ENCODE measurements at regions not wholly inside any gene's neighbourhood (a gene's known extent, or its start where the extent isn't known, plus 50 kb on each side); places are given as distances from the start of the nearest gene placed in this dataset.
"Not testable (repeated sequence)": the region's sequence is repeated elsewhere in the genome, so short reads cannot be mapped to it uniquely, and the experiment has no call there.

DNA sequence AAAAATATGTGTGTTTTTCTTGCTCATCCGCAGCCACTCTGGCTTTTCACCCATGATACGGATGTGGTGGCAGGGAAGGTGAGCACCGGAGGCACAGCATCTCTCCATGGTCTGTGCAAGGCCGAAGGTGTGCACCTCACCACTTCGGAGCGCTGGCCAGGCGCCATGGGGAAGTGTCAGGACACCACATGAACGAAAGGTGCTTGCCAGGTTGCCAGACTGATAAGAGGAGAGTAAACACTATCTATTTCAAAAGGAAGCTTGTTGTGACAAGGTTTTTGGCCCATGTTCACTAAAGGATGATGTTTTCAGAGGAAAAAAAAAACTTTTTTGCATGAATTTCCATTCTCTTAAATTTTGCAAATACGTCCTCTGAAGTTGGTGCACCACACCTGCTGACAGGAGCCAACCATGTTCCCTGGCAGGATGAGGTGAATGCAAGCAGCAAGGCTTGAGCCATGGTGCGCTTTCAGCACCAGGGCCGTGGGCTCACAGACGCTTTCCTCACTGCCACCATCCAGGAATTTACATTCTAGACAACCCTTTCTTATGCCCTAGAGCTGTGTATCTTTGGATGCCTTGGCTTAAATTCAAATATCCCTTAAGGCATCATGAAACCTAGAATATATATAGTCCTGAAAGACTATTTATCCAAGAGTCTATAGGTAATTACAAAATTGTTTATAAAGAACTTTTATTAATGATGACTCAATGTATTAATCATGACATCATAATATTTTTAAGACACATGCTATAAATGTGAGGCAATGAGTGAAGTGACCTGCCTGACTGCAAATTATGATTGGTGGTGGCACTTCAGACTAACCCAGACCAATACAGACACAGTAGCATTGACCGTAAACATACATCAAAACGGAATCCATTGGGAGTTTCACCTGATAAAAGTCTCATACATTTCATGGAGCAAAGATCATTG, 234.5 kb downstream of the TFAP2A start:
- no peak for DNase-seq (ENCODE audit: low read depth, low spot score)

DNA sequence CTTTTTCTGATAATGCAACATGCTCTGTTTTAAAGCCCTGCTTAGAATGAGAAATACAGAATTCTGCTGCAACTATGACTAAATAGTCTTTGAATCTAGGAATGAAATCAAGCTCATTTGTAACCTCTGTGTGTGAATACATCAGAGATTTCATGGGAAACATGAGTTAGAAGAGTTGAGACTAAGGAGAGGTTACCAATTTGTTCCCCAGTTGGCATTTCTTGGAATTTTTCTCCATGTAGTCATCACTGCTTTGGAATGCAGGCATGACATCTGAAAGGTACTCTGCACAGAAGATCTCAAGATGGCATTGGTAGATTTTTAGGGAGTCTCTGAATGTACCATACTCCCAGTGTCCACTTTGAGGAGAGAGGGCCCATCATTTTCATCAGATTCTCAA, 237.2 kb downstream of the TFAP2A start:
- no peak for DNase-seq (ENCODE audit: low read depth, low spot score)

DNA sequence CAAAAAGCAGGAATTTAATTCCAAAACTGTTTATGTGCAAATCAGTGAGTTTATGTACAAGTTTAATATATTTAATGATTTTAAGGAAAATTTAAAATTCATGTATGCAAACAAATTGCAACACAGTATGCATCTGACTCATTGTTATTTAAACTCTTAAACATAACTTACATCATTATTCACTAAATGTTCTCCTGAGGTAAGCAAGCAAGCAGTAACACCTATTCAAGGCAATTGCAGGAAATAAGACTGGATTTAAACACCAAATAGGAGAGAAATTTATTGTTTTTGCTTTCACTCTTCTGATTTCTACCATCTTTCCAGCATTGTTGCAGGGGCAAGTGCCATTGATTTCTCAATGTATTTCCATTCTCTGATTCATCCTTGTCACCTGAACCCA, 239.5 kb downstream of the TFAP2A start:
- no peak for DNase-seq (ENCODE audit: low read depth, low spot score)

DNA sequence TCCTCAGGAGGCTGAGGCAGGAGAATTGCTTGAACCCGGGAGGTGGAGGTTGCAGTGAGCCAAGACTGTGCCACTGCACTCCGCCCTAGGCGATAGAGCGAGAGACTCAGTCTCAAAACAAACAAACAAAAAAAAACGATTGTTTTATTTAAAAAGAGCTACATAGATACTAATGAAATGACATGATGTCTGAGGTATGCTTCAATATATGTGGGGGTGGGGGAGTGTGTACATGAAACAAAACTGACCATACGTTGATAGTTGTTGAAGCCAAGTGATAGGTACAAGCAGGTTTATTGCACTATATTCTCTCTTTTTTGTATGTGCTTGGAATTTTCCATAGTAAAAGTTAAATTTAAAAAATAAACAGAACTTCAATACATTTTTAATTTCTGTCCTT, 240.1 kb downstream of the TFAP2A start:
- no peak for DNase-seq (ENCODE audit: low read depth, low spot score)

DNA sequence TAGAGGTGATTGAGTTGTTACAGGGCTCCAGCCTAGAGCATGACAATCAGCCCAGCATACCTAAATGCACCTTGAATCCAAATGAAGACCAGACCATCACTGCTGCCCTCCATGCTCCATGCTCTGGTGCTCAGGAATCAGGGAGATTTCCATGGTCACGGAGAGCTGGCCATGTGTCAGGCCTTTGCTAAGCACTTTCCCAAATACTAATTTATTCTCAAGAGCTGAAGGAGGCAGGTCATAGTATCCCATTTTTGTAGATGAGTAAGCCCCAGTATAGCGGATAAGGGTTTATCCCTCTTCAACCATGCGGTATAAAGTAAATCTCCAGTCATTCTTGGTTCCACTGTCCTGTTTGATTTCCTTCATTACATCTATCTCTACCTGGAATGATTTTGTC, 240.8 kb downstream of the TFAP2A start:
- no peak for DNase-seq (ENCODE audit: low read depth, low spot score)

DNA sequence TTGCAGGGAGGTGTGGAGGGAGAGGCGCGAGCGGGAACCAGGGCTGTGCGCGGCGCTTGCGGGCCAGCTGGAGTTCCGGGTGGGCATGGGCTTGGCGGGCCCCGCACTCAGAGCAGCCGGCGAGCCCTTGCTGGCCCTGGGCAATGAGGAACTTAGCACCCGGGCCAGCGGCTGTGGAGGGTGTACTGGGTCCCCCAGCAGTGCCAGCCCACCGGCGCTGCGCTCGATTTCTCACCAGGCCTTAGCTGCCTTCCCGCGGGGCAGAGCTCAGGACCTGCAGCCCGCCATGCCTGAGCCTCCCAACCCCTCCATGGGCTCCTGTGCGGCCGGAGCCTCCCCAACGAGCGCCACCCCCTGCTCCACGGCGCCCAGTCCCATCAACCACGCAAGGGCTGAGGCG, 243.2 kb downstream of the TFAP2A start:
- not testable (repeated sequence) for DNase-seq (ENCODE audit: low read depth, low spot score)

DNA sequence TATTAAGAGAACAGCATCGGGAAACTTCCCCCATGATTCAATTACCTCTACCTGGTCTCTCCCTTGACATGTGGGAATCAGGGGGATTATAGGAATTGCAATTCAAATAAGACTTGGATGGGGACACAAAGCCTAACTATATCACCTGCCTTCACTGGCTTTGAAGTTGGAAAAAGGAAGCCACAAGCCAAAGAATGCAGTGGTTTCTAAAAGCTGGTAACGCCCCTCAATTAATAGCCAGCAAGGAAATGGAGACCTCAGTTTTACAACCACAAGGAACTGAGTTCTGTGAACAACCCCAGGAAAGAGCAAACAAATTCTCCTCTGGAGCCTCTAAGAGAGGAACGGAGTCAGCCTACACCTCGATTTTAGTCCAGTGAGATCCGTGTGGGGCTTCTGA, 244.1 kb downstream of the TFAP2A start:
- DNase-seq (ENCODE audit: low read depth, low spot score): no peak

DNA sequence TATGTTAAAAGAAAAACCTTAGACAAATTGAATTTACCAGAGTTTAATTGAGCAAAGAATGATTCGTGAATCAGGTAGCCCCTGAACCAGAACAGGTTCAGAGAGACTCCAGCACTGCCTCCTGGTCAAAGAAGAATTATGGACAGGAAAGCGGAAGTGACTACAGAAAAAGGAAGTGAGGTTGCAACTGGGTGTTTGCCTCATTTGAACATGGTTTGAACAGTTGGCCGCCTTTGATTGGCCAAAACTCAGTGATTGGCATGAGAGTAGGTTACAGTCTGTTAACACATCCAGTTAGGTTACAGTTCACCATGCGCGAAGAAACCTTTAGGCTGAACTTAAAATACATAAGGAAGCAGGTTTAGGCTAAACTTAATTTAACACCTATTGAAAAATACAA, 248.8 kb downstream of the TFAP2A start:
- DNase-seq (ENCODE audit: low read depth, low spot score): no peak

DNA sequence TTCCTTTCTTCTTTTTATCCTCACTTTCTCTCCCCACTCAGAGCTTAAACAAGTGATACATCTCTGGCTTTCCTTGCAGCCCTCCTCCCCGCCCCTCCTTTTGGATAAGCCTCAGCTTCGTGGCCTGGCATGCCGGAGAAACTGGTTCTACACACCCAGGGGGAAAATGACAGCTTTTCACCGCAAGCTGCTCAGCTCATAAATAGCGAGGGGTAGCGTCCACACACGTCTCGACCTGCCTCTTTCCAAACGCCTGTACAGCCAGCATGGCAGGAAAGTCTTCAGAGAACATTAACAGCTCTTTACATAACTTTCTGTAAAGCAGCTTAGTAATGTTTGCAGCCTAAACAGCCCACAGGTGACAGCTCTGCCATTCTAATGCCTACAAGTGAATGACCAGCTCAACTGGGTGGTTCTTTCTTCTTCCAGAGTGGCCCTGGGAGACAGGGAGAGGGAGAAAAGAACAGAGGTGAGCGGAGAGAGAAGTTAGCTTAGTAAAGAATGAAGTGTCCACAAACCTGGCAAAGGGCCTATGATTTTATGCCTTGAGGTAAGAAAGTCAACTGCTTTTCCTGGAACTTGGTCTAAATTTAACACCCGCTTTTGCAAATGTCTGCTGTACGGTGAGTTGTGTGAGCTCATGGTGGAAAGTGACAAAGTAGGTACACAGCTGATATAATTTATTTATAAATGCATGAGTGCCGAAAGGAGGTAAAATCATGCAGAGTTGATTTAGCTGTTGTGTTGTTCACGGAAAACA, 251.5 kb downstream of the TFAP2A start:
- DNase-seq (ENCODE audit: low read depth, low spot score): no peak

DNA sequence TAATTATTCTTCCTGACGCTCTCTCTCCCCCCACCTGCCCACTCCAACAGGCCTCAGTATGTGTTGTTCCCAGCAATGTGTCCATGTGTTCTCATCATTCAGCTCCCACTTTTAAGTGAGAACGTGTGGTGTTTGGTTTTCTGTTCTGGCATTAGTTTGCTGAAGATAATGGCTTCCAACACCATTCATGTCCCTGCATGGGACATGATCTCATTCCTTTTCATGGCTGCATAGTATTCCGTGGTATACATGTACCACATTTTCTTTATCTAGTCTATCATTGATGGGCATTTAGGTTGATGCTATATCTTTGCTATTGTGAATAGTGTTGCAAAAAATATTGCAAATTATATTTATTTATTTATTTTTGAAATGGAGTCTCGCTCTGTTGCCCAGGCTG, 258.0 kb downstream of the TFAP2A start:
- no peak for DNase-seq (ENCODE audit: low read depth, low spot score)

DNA sequence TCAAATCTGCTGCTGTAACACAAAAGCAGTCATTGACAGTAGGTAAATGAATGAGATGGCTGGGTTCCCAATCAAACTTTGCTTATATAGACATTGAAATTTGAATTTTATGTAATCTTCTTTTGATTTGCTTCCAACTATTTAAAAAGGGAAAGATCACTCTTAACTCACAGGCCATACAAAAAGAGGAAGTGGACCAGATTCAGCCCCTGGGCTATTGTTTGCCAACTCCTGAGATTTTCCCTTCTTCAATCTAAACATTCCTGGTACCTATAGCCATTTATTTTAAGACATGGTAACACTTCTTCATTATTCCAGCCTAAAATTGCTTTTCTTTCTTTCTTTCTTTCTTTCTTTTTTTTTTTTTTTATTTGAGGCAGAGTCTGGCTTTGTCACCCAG, 260.6 kb downstream of the TFAP2A start:
- DNase-seq (ENCODE audit: low read depth, low spot score): no peak

DNA sequence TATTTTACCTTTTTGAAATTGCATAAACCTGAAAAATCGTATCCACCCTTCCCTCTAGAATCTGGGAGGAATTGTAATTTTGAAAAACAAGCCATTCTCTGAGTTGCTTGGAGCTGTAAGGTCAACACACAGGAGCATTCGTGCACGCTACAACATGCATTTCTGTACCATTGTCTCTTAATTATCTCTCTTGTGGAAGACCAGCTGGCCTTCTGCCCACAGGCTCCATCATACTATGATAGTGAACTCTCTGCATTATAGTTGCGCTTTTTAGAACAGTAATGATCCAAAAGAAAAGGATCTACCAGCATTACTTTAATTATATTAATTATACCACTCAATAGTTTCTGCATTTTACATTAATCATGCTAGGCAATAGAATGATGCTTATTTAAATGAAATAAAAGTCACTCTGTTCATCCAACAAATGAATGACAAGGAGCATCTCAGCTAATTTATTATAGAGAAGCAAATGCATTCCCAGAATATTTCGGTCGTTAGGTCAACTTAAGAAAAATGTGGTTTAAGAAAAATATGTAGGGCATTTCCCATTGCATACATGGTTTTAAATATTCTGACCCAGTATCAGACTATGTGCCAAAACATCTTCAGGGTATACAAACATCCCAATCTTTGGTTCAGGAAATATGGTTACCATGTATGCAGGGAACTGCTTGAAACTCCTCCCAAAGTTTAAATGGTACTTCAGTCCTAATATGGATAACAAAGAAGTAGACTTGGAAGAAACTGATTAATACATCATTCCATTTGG, 263.5 kb downstream of the TFAP2A start:
- no peak for DNase-seq (ENCODE audit: low read depth, low spot score)

DNA sequence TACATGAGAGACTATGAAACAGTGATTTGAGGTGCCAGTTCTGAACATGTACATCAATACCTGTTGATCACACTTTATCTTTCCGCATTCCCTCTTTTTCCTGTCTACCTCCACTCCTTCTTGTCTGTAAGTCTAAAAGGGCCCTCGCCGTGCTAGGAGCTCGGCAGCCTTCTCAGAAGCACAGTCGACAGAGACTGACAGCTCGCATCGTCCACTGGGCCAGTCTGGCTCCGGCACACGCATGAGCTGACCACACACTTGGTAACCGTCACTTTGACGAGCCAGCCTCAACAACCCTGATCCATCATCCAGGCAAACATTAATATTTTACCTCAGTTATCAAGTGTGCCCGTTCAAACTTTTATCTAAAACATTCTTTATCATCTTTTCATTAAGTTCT, 265.3 kb downstream of the TFAP2A start:
- no peak for DNase-seq (ENCODE audit: low read depth, low spot score)

DNA sequence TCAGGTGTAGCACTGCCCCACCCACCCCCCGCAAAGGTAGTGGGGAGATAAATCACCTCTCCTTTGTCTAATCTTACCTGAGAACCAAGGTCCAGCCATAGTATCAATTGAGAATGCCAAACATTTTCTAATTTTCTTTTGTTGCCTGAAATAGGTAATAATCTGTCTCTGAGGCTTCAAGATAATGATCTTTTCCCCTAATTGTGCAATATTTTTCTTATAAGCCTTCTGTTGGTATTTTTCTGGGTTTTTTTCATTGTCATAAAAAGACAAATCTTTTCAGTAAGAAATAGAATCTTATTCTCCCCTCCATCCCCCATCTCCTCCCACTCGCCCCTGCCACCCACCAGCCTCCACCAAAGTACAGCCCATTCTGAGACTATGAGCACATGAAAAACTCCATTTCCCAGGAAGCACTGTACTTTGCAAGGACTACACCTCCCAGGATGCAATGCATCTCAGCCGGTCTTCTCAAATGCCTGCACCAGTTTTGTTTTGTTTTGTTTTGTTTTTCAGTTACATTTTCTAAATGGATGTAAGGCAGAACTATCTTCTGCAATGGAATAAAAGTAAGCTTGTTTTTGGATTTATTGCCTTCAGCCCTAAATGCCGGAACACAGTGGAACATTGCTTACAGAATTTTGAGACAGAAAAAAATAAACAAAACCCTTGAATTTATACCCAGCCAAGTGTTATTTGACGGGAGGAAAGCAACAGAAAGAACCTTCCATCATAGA, 268.0 kb downstream of the TFAP2A start:
- peak; percentile 22 for DNase-seq (ENCODE audit: low read depth, low spot score)

DNA sequence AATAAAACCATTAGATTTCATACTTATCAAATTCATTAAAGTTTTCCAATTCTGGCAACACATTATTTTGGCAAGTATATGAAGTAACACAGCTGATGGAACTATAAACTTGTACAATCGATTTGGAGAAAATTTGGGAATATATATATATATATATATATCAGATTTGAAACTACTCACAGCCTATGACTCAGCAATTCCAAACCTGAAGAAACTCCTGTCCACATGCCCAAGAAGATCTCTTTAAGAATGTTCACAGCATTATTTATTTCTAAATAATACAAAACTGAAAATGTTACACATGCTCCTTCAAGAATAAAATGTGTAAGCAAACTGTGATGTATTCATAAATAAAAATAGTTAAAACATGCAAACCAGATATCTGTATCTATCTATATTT, 270.1 kb downstream of the TFAP2A start:
- DNase-seq (ENCODE audit: low read depth, low spot score): no peak

DNA sequence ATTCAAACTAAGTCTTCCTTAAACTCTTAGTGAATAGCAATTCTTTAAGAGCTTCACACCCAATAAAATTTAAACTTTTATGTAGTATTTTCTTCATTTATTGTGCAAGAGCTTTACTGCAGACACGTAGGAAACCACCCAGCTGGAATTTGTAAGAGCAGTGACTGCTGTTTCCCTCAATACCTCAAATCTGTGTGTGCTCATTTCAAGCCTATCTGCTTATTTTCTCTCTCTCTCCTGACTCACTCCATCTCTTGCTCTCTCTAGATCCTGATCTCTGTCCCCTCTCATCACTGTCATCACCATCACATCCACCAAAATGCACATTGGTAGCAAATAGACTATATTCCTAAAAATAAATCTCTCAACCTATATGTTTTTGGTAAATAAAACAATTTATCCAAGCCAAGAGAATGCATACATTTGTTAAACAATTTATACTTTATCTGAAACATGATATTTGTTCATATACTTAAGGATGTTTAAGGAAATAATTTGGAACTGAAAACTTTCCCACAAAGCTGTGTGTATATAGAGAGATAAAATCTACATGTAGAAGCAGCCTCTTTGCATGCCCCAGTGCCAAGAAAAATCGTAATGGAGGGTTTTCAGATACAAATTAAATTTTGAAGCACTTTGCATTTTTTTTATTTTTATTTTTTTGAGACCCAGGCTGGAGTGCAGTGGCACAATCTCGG, 273.0 kb downstream of the TFAP2A start:
- DNase-seq (ENCODE audit: low read depth, low spot score): no peak

DNA sequence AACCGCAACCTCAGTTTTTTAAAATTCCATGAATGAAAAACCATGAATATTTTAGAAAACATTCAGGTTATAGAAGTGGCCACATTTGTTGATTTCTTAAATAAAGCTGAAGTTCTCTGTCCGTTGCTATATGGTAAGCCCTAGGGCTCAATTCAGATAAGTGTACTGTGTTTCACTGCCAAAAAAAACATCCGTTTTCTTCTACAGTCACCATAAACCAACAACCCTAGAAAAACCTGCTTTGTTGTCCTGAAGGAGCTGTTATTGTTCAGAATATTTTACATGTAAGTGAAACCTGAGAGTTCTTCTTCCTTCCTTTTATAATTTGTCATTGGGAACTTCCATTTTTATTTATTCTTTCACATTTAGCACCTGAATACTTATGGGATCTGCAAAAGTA, 274.1 kb downstream of the TFAP2A start:
- DNase-seq (ENCODE audit: low read depth, low spot score): peak; percentile 43

DNA sequence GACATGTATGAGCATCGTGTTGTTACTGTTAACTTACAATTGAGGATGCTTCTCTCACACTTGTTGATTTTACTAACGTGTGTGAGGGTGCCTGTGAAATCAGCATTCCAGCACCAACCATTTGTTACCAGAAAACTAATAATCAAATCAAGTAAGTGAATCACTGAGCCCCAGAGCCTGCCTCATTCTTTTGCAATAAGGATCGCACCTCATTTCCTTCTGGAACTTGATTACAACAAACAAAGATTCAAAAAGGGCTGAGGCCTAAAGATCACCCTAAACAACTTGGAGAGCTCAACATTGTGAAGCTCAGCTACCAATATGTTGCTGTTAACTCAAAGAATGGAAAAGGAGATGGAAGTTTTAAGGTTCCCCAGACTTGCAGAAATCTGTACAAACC, 274.7 kb downstream of the TFAP2A start:
- no peak for DNase-seq (ENCODE audit: low read depth, low spot score)

DNA sequence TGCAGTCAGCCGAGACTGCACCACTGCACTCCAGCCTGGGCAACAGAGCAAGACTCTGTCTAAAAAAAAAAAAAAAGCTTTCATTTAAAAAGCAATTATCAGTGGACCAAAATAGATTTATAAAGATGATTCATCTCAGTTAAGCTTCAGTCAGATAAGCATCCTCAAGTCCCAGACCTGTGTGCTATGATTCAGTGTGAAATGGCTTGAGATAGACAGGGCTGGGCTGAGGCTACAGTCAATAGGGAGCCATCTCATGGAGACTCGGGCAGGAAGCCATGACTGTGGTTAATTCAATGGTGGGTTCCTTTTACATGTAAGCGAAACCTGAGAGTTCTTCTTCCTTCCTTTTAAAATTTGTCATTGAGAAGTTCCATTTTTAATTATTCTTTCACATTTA, 276.0 kb downstream of the TFAP2A start:
- no peak for DNase-seq (ENCODE audit: low read depth, low spot score)

DNA sequence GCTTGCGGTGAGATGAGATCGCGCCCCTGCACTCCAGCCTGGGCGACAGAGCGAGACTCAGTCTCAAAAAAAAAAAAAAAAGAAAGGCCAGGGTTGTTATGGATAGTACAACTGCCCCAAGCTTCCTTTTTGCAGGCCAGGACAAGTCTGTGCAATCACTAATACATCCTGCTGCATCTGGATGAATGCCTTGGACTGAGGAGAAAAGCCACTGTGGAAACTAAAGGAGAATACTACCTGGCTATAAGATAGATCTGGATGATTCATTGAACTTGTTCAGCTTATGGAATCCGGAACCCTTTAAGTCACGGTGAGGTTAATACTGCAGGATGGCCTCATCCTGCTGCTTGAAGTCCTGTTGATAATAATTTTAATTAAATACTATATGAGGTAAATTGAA, 278.2 kb downstream of the TFAP2A start:
- DNase-seq (ENCODE audit: low read depth, low spot score): no peak

DNA sequence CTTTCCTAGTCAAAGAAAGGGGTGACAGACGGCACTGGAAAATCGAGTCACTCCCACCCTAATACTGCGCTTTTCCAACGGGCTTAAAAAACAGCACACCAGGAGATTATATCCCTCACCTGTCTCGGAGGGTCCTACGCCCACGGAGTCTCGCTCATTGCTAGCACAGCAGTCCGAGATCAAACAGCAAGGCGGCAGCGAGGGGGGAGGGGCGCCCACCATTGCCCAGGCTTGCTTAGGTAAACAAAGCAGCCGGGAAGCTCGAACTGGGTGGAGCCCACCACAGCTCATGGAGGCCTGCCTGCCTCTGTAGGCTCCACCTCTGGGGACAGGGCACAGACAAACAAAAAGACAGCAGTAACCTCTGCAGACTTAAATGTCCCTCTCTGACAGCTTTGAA, 280.7 kb downstream of the TFAP2A start:
- not testable (repeated sequence) for DNase-seq (ENCODE audit: low read depth, low spot score)
